HepG2 (cell line): ENCODE measurements at regions not wholly inside any gene's neighbourhood (a gene's known extent, or its start where the extent isn't known, plus 50 kb on each side); places are given as distances from the start of the nearest gene placed in this dataset.
A peak's percentile ranks its signal among the peaks of the same experiment; 100 is the strongest.

ENCODE experiments used
- ATAC-seq: fragments of 200-7000 bp; cut with Tn5 transposase; 3 replicates; pipeline ENCODE4 v1.9.1; 2020; ENCODE audit warnings: mild to moderate bottlenecking, moderate library complexity
- BruUV-seq: library from RNA; stranded (reverse); fragments of 400-500 nt; replicated peaks from 2 replicates; lab custom pipeline; 2021; lab: Mats Ljungman, UMichigan
- CTCF ChIA-PET: fragments of 300-600 bp; formaldehyde crosslinking; extraction: SDS; loops from one replicate; lab custom pipeline; 2021; ENCODE audit warnings: low total read pairs, inconsistent platforms, low intra/inter-chr PET ratio; lab: Yijun Ruan, JAX
- POLR2A ChIA-PET: fragments of 350-600 bp; sonication (Branson Sonifier 250); formaldehyde crosslinking; loops from one replicate; lab custom pipeline; 2020; ENCODE audit warnings: antibody characterized with exemption, inconsistent platforms; lab: Yijun Ruan, JAX
- DNase-seq: peaks from one replicate; pipeline ENCODE4 v3.0.0-alpha.2; 2015; ENCODE audit warnings: low spot score
- FAIRE-seq: peaks from 3 replicates; lab custom pipeline; 2011; peaks lifted over from hg19 to GRCh38; lab: Jason Lieb, UNC
- H2AFZ ChIP-seq: one replicate; pipeline ENCODE4 v1.6.1; 2011; ENCODE audit warnings: low read length, inconsistent platforms
- H3K27ac ChIP-seq: fragments of 300-600 bp; 3 replicates; pipeline ENCODE4 v1.8.0; 2011; ENCODE audit warnings: mixed run types, mild to moderate bottlenecking, mixed read lengths, low read length, inconsistent platforms; ENCODE audit not compliant: insufficient read depth; ENCODE audit errors: extremely low read length
- H3K27me3 ChIP-seq, 2 experiments: fragments of 200-600 bp in 1 of 2; 2 replicates in 1 of 2; 3 replicates in 1 of 2; pipeline versions ENCODE4 v1.6.0 to v1.8.0; 2011; ENCODE audit warnings: low read length in 2 of 2, mild to moderate bottlenecking in 2 of 2, moderate library complexity in 2 of 2, inconsistent platforms in 1 of 2; ENCODE audit not compliant: insufficient read depth in 2 of 2, control insufficient read depth in 1 of 2
- H3K36me3 ChIP-seq, 2 experiments: fragments of 200-600 bp in 1 of 2; replicated peaks in 1 of 2; 2 replicates in 1 of 2; 3 replicates in 1 of 2; pipeline versions ENCODE4 v1.5.1 to v1.8.0; 2011; ENCODE audit warnings: low read length in 2 of 2, inconsistent platforms in 1 of 2; ENCODE audit not compliant: insufficient read depth in 2 of 2, control insufficient read depth in 1 of 2
- H3K4me1 ChIP-seq: 2 replicates; pipeline ENCODE4 v1.5.1; 2012; ENCODE audit warnings: low read length, inconsistent platforms; ENCODE audit not compliant: insufficient read depth
- H3K4me2 ChIP-seq: 2 replicates; pipeline ENCODE4 v1.6.0; 2011; ENCODE audit warnings: low read depth, low read length, inconsistent platforms
- H3K4me3 ChIP-seq, 3 experiments: fragments of 200-600 bp in 1 of 3; sonication (generic), shearing (Covaris generic) in 1 of 3; replicated peaks in 1 of 3; 2 replicates each; pipeline ENCODE4 v1.5.1; 2011 to 2016; ENCODE audit warnings: low read length in 3 of 3, inconsistent platforms in 2 of 3, low read depth in 2 of 3, mild to moderate bottlenecking in 2 of 3, control low read depth in 1 of 3, mixed read lengths in 1 of 3; ENCODE audit not compliant: insufficient read depth in 1 of 3
- H3K79me2 ChIP-seq: one replicate; pipeline ENCODE4 v1.6.1; 2011; ENCODE audit warnings: low read length, inconsistent platforms; ENCODE audit not compliant: insufficient read depth
- H3K9ac ChIP-seq: 2 replicates; pipeline ENCODE4 v1.6.0; 2011; ENCODE audit warnings: mild to moderate bottlenecking, low read depth, low read length, inconsistent platforms; ENCODE audit not compliant: insufficient read depth
- H3K9me3 ChIP-seq: 2 replicates; pipeline ENCODE4 v1.5.1; 2012; ENCODE audit warnings: mild to moderate bottlenecking, low read length
- H4K20me1 ChIP-seq: 2 replicates; pipeline ENCODE4 v1.6.0; 2011; ENCODE audit warnings: inconsistent platforms, mild to moderate bottlenecking, low read length, moderate library complexity; ENCODE audit not compliant: insufficient read depth
- FOXK2 ChIP-seq: fragments of 450-650 bp; IDR thresholded peaks from 2 replicates; pipeline ENCODE4 v1.6.1; 2016
- GABPB1 ChIP-seq: IDR thresholded peaks from 2 replicates; pipeline ENCODE4 v1.6.1; 2016; ENCODE audit warnings: mild to moderate bottlenecking, missing genetic modification reagents, moderate library complexity, missing compliant biosample characterization
- MNT ChIP-seq: fragments of 450-650 bp; IDR thresholded peaks from 2 replicates; pipeline ENCODE4 v1.6.1; 2016
- MXD1 ChIP-seq: sonication (generic); formaldehyde crosslinking; IDR thresholded peaks from 2 replicates; pipeline ENCODE4 v1.4.0; 2020; ENCODE audit warnings: mild to moderate bottlenecking, missing genetic modification reagents
- NR0B2 ChIP-seq: sonication (generic); formaldehyde crosslinking; IDR thresholded peaks from 2 replicates; pipeline ENCODE4 v1.4.0; 2020; ENCODE audit warnings: mild to moderate bottlenecking, missing genetic modification reagents
- ZNF280D ChIP-seq: sonication (generic); formaldehyde crosslinking; IDR thresholded peaks from 2 replicates; pipeline ENCODE4 v1.5.1; 2020; ENCODE audit warnings: mild to moderate bottlenecking, missing genetic modification reagents
- ZNF577 ChIP-seq: sonication (generic); formaldehyde crosslinking; IDR thresholded peaks from 2 replicates; pipeline ENCODE4 v1.4.0; 2020; ENCODE audit warnings: mild to moderate bottlenecking, low read depth, missing genetic modification reagents, borderline replicate concordance
- WGBS: methylation state at CpG from one replicate; pipeline ENCODE4 v1.1.6; 2017; ENCODE audit warnings: low lambda C conversion rate; 5-methylcytosine and 5-hydroxymethylcytosine counted together
- in situ Hi-C: cut with HindIII; loops from 2 replicates; pipeline ENCODE4 v1.10.0; 2017; ENCODE audit warnings: low pct_unique_long_range_greater_than_20kb; ENCODE audit not compliant: extremely low pct_ligation_motif_present
- intact Hi-C: fragments of 100-400 bp; cut with micrococcal nuclease; formaldehyde crosslinking; loops from one replicate; pipeline ENCODE4 v1.10.0; 2022; ENCODE audit not compliant: unreplicated experiment

- TF ChIP-seq ZNF280D (CRISPR knock-in tag) (no peak), FOXK2 (no peak), GABPB1 (CRISPR knock-in tag) (no peak), NR0B2 (CRISPR knock-in tag) (no peak), MXD1 (CRISPR knock-in tag) (no peak)
Observed at GRCh38 chr5:67901814-67902496, 313.6 kb upstream of the PIK3R1 start (continued).

GRCh38 chr5:67900514-67900913 is 315.0 kb upstream of the PIK3R1 start:
- no peak overlapping the region for H3K4me2 ChIP-seq
- intact Hi-C loops (no loop called here), in situ Hi-C loops (no loop called here)
- no peaks in the 10 kb centered on the region for H4K20me1 ChIP-seq
- POLR2A ChIA-PET, result no interaction called here
- no peak overlapping the region for H2AFZ ChIP-seq
- FAIRE-seq, result no peak
- TF ChIP-seq ZNF577, result no peak
- TF ChIP-seq MNT, result peak; percentile 89
- no peak overlapping the region for H3K27ac ChIP-seq
- BruUV-seq, result no TSS peak
- DNase-seq, result no peak
- ATAC-seq, result no peak
- CTCF ChIA-PET, result no interaction called here
- H3K4me3 ChIP-seq, result no peak overlapping the region
- WGBS, result 18% methylated on average over 6 of the region's 6 CpGs
- H3K79me2 ChIP-seq, result no peaks in the 10 kb centered on the region
- H3K9ac ChIP-seq, result no peak overlapping the region
- H3K9me3 ChIP-seq, result no peaks in the 10 kb centered on the region
- H3K27me3 ChIP-seq, result 0 out of 5 replicates have a peak, but pooled peaks cover 0 to 3% of the 10 kb centered on the region in 2 experiments
- no peaks in the 10 kb centered on the region for H3K4me1 ChIP-seq
- no peaks in the 10 kb centered on the region for H3K36me3 ChIP-seq
